Osteoblast (primary cell): ENCODE measurements at regions not wholly inside any gene's neighbourhood (a gene's known extent, or its start where the extent isn't known, plus 50 kb on each side); places are given as distances from the start of the nearest gene placed in this dataset.

ENCODE experiments used
- DNase-seq: peaks from one replicate; pipeline ENCODE4 v3.0.0; 2011; ENCODE audit warnings: low spot score, mixed read lengths; ENCODE audit not compliant: insufficient read length; ENCODE audit errors: missing footprints
- H2AFZ ChIP-seq: 2 replicates; pipeline ENCODE4 v1.6.0; 2011; ENCODE audit warnings: mild to moderate bottlenecking, low read length
- H3K27ac ChIP-seq: 2 replicates; pipeline ENCODE4 v1.5.1; 2011; ENCODE audit warnings: mild to moderate bottlenecking, low read depth, low read length, moderate library complexity
- H3K27me3 ChIP-seq: 2 replicates; pipeline ENCODE4 v1.6.0; 2012; ENCODE audit warnings: mild to moderate bottlenecking, control low read depth, inconsistent platforms, low read length, moderate library complexity; ENCODE audit not compliant: insufficient read depth
- H3K36me3 ChIP-seq: 2 replicates; pipeline ENCODE4 v1.5.1; 2011; ENCODE audit warnings: mild to moderate bottlenecking, low read length, control low read depth, moderate library complexity; ENCODE audit not compliant: insufficient read depth
- H3K4me1 ChIP-seq: 2 replicates; pipeline ENCODE4 v1.5.1; 2011; ENCODE audit warnings: mild to moderate bottlenecking, low read length, control low read depth, moderate library complexity; ENCODE audit not compliant: insufficient read depth
- H3K4me2 ChIP-seq: 2 replicates; pipeline ENCODE4 v1.6.0; 2011; ENCODE audit warnings: mild to moderate bottlenecking, low read length; ENCODE audit not compliant: insufficient read depth
- H3K4me3 ChIP-seq: fragments of 200-600 bp; sonication (generic); 3 replicates; pipeline ENCODE4 v1.5.1; 2012; ENCODE audit warnings: mild to moderate bottlenecking, low read length, inconsistent platforms; ENCODE audit not compliant: insufficient read depth
- H3K79me2 ChIP-seq: 2 replicates; pipeline ENCODE4 v1.6.0; 2012; ENCODE audit warnings: mild to moderate bottlenecking, low read length, control low read depth, inconsistent platforms; ENCODE audit not compliant: insufficient read depth
- H3K9me3 ChIP-seq: 2 replicates; pipeline ENCODE4 v1.5.1; 2011; ENCODE audit warnings: low read depth, low read length, control low read depth
- H4K20me1 ChIP-seq: 2 replicates; pipeline ENCODE4 v1.6.0; 2012; ENCODE audit warnings: mild to moderate bottlenecking, low read length, control low read depth; ENCODE audit not compliant: insufficient read depth
- CTCF ChIP-seq: IDR thresholded peaks from 2 replicates; pipeline ENCODE4 v1.5.1; 2011; ENCODE audit warnings: mild to moderate bottlenecking, low read depth, low read length, moderate library complexity; ENCODE audit errors: extremely low read depth

GRCh38 chr6:160926281-160927276, 65.0 kb upstream of the MAP3K4 start:
- no peaks in the 10 kb centered on the region for H4K20me1 ChIP-seq
- TF ChIP-seq CTCF: no peak
- H3K36me3 ChIP-seq: no peaks in the 10 kb centered on the region
- no peak for DNase-seq
- H3K4me2 ChIP-seq: no peak overlapping the region
- peaks cover 17% of the 10 kb centered on the region for H3K27me3 ChIP-seq
- no peaks in the 10 kb centered on the region for H3K79me2 ChIP-seq
- H3K4me3 ChIP-seq: no peak overlapping the region
- no peak overlapping the region for H2AFZ ChIP-seq
- H3K9me3 ChIP-seq: no peaks in the 10 kb centered on the region
- H3K4me1 ChIP-seq: peaks cover 5% of the 10 kb centered on the region
- H3K27ac ChIP-seq: no peak overlapping the region

- H2AFZ ChIP-seq: no peak overlapping the region
- no peak for DNase-seq
- H4K20me1 ChIP-seq: no peaks in the 10 kb centered on the region
- peaks cover 8% of the 10 kb centered on the region for H3K4me1 ChIP-seq
- H3K4me2 ChIP-seq: no peak overlapping the region
- H3K4me3 ChIP-seq: no peak overlapping the region
- no peaks in the 10 kb centered on the region for H3K79me2 ChIP-seq
- H3K9me3 ChIP-seq: no peaks in the 10 kb centered on the region
- TF ChIP-seq CTCF: no peak
- no peak overlapping the region for H3K27ac ChIP-seq
- H3K27me3 ChIP-seq: peaks cover 17% of the 10 kb centered on the region
- H3K36me3 ChIP-seq: no peaks in the 10 kb centered on the region
Measured at GRCh38 chr6:160927416-160927815, 64.2 kb upstream of the MAP3K4 start.

GRCh38 chr6:160929361-160929760, 62.2 kb upstream of the MAP3K4 start:
- H3K79me2 ChIP-seq: no peaks in the 10 kb centered on the region
- H2AFZ ChIP-seq: no peak overlapping the region
- peaks cover 8% of the 10 kb centered on the region for H3K4me1 ChIP-seq
- no peaks in the 10 kb centered on the region for H4K20me1 ChIP-seq
- no peak for TF ChIP-seq CTCF
- DNase-seq: no peak
- peaks cover 17% of the 10 kb centered on the region for H3K27me3 ChIP-seq
- no peak overlapping the region for H3K27ac ChIP-seq
- no peaks in the 10 kb centered on the region for H3K36me3 ChIP-seq
- H3K4me3 ChIP-seq: no peak overlapping the region
- no peak overlapping the region for H3K4me2 ChIP-seq
- no peaks in the 10 kb centered on the region for H3K9me3 ChIP-seq

GRCh38 chr6:160929831-160930230, 61.7 kb upstream of the MAP3K4 start:
- Histone ChIP-seq H3K4me2 (no peak overlapping the region), H3K27ac (peak overlapping the region; percentile 25), H3K4me1 (peaks cover 8% of the 10 kb centered on the region), H3K79me2 (no peaks in the 10 kb centered on the region), H4K20me1 (no peaks in the 10 kb centered on the region), H2AFZ (no peak overlapping the region), H3K4me3 (no peak overlapping the region), H3K27me3 (peaks cover 17% of the 10 kb centered on the region), H3K36me3 (no peaks in the 10 kb centered on the region), H3K9me3 (no peaks in the 10 kb centered on the region)
- no peak for TF ChIP-seq CTCF
- no peak for DNase-seq
